ENCODE measurements at regions not wholly inside any gene's neighbourhood (a gene's known extent, or its start where the extent isn't known, plus 50 kb on each side); places are given as distances from the start of the nearest gene placed in this dataset.

DNA sequence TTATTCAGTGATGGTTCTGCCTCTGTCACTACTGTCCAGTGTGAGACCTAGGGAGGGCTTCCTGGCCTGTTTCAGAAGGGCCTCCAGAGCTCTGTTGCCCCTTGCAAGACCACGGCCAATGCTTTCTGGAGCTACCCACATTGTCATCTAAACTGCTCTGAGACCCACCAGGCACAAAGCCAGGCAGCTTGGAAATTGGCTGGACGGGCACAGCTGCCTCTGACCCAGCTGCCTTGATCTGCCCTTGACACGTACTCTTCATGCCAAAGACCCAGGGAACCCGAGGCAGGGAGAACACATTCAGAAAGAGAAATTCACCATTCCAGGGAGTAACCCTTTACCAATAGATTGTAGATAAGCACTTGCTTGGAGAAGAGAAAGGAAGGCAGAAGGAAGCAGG lies 183.7 kb upstream of the SIX2 start:
- DNase-seq (ENCODE audit: extremely low read depth, low read depth), result no peak
- TF ChIP-seq, protein P1, sequence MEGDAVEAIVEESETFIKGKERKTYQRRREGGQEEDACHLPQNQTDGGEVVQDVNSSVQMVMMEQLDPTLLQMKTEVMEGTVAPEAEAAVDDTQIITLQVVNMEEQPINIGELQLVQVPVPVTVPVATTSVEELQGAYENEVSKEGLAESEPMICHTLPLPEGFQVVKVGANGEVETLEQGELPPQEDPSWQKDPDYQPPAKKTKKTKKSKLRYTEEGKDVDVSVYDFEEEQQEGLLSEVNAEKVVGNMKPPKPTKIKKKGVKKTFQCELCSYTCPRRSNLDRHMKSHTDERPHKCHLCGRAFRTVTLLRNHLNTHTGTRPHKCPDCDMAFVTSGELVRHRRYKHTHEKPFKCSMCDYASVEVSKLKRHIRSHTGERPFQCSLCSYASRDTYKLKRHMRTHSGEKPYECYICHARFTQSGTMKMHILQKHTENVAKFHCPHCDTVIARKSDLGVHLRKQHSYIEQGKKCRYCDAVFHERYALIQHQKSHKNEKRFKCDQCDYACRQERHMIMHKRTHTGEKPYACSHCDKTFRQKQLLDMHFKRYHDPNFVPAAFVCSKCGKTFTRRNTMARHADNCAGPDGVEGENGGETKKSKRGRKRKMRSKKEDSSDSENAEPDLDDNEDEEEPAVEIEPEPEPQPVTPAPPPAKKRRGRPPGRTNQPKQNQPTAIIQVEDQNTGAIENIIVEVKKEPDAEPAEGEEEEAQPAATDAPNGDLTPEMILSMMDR (IDR thresholded peaks at IDR 0.05; ENCODE audit: low read depth, low read length), result no peak

DNA sequence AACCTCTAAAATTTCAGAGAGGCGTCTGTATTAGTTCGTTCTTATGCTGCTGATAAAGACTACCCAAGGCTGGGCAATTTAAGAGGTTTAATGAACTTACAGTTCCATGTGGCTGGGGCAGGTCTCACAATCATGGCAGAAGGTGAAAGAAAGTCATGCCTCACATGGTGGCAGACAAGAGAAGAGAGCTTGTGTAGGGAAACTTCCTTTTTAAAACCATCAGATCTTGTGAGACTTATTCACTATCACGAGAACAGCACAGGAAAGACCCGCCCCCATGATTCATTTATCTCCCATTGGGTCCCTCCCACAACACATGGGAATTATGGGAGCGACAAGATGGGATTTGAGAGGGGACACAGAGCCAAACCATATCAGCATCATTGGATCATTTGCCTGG lies 183.2 kb upstream of the SIX2 start:
- TF ChIP-seq, protein P1 (IDR thresholded peaks at IDR 0.05; ENCODE audit: low read depth, low read length), result no peak
- DNase-seq (ENCODE audit: extremely low read depth, low read depth), result no peak

DNA sequence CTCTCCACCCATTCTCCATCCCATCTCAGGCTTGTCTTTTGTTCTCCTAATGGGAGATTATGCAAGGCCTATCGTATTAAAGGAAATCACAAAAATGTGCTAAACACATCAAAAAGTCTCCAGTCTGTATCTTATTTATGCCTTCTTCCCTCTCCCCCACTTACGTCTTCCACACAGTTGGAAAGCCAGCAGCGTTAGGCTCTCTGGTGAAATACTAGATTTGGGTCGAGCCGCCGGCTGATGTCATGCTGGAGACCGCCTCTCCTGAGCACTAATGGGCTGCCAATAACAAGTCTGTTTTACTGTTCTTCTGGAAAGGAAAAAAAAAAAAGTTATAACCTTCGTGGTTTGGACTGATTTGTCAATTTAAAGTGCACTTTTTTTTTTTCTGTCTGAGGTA lies 182.7 kb upstream of the SIX2 start:
- TF ChIP-seq, protein P1 (IDR thresholded peaks at IDR 0.05; ENCODE audit: low read depth, low read length), result no peak
- no peak for DNase-seq (ENCODE audit: extremely low read depth, low read depth)

DNA sequence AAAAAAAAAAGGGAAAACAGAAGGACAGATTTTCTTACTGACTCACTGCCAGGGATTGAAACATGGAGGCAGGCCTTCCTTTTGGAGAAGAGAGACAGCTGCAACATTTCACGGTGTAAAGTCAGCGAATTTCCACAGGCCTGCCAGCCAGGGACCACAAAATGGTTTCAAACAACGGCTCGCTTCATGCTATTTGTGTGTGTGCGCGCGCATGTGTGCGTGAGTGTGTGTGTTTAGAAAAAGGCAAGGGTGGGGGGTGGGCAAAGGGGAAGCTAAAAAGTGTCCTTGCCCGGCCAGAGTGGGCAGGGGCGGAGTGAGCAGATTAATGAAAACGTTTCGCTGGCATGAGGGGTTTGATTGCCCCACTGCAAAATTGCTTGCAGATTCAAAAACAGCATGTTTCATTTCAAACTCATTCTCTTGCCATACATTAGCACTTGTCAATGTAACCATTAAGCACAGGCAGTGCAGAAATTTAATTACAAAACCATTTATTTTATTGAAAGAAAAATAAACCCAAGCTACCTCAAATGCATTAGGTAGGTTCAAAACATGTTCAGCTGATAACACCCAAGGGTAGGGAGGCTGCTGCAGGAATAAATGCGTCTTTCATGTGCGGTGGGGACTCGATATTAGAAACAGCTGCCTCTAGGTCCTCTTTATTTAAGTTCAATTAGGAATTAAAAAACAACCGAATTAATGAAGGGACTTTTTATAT lies 182.1 kb upstream of the SIX2 start:
- no peak for DNase-seq (ENCODE audit: extremely low read depth, low read depth)
- TF ChIP-seq, protein P1 (IDR thresholded peaks at IDR 0.05; ENCODE audit: low read depth, low read length), result no peak

DNA sequence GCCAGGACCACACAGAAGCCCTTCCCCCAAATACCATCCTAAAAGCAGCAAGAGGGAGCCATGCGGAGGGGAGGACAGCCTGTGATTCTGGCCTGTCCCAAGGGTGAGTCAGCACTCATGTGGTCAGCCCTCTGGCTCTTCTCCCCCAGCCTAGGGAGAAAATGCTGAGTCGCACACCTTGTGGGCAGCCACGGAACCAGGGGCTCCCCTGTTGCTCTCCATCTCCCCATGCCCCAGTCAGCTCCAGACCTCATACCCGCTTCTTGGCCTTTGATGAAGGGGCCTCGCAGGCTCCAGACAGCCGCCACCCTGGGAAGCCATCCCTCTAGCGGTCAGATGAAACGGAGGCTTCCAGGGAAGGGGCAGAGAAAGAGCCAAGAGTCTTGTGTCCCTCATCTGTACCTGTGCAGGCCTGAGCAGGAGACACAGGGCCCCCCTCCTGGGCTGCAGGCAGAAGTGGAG lies 181.3 kb upstream of the SIX2 start:
- no peak for DNase-seq (ENCODE audit: extremely low read depth, low read depth)

DNA sequence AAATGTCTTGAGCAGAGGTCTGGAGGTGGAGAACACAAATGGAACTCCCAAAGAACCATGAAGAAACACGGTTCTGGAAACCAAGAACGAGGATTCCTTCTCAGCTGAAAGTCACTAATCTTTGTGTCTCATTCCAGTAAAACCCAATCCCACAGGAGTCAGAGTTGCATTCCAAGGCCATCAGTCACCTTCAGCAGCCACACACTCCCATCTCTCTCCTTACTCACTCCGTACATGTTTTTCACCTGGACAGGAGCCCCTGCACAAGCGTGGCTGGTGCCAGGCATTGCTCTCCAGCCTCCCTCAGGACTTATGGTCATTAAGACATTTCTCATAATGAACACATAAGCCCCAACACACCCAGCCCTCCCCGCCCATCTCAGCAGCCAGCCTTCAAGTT lies 175.4 kb upstream of the SIX2 start:
- TF ChIP-seq, protein P1 (IDR thresholded peaks at IDR 0.05; ENCODE audit: low read depth, low read length), result no peak
- no peak for DNase-seq (ENCODE audit: extremely low read depth, low read depth)

More for the DNA sequence above, 181.3 kb upstream of the SIX2 start:
- TF ChIP-seq, protein P1 (IDR thresholded peaks at IDR 0.05; ENCODE audit: low read depth, low read length), result no peak

DNA sequence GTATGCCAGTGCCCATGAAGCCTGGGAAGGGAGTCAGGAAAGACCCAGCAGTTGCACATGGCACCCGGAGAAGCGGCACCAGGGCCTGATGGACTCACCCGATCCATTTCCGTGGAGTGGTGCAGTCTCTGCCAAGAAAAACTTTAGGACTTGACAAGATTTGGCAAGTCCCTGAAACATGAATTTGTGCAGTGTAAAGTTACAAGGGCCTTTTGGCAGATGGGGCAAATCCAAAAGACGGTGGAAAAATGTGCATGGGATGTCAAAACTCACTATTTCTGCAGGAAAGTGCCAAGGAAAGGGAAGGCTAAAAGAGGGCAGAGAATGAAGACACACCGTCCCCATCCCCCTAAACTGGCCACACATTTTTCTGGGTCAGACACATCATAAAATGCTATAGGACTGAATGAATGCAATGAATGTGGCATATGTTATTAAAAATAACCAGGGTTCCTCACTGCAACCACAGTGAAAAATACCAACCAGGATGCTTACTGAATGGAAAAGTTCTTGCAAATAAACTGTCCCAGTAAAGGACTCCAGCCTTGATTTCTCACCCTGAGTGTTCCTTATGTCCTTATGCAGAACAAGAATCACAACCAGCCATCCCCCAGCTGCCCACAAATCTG lies 173.5 kb upstream of the SIX2 start:
- DNase-seq (ENCODE audit: extremely low read depth, low read depth), result no peak
- TF ChIP-seq, protein P1 (IDR thresholded peaks at IDR 0.05; ENCODE audit: low read depth, low read length), result no peak
